ENCODE measurements at regions not wholly inside any gene's neighbourhood (a gene's known extent, or its start where the extent isn't known, plus 50 kb on each side); places are given as distances from the start of the nearest gene placed in this dataset.

DNA sequence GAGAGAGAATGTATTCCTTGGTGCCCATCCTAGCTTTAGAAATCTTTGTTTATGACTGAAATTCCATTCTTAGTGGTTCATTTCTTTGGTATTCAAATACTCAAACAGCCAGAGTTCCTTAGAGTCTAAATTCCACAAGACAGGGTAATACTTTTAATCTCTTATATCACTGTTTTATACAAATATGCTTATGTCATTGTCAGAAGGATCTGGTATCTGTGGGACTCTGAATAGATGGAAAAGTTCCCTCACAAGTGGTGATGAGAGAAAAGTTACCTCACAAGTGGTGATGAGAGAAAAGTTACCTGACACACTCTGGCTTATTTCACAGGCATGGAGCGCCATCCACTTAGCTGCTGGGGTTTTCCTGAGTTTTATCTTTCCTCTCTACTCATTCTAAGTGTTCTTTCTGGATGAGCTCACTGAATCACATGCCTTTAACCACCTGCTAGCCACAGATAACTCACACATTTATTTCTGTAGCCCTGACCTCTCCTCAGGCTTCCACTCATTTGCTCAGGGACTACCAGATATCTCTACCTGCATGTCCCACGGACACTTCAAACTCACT is 784.0 kb downstream of the SUGCT start:
- H3K4me1 Mint-ChIP-seq (ENCODE audit: insufficient read depth, unreplicated experiment) = peaks cover 50% of the 10 kb centered on the region
- no peaks in the 10 kb centered on the region for H3K27me3 Mint-ChIP-seq (ENCODE audit: insufficient read depth, unreplicated experiment)
- TF ChIP-seq CTCF (IDR thresholded peaks at IDR 0.05; ENCODE audit: unreplicated experiment) = no peak
- H3K27ac Mint-ChIP-seq (ENCODE audit: low read depth, unreplicated experiment) = peak overlapping the region; percentile 65
- POLR2A ChIA-PET = interaction anchor here (0.6 kb wide), 1 partner anchor 27 kb away, joined by 4 read pairs; no protein-coding TSS in a partner anchor
- H3K9me3 Mint-ChIP-seq (ENCODE audit: unreplicated experiment) = no peaks in the 10 kb centered on the region
- CTCF ChIA-PET = interaction anchor here (0.7 to 1.1 kb wide), 2 partner anchors 75 to 80 kb away, joined by 3 to 5 read pairs; no protein-coding TSS in a partner anchor
- DNase-seq (ENCODE audit: unreplicated experiment) = no peak
- H3K36me3 Mint-ChIP-seq (ENCODE audit: insufficient read depth, unreplicated experiment) = no peaks in the 10 kb centered on the region
- TSS peak; percentile 43 for BruUV-seq (replicated peaks)
- no peak overlapping the region for H3K4me3 Mint-ChIP-seq (ENCODE audit: unreplicated experiment)
- intact Hi-C loops (cut with micrococcal nuclease) = no loop called here

DNA sequence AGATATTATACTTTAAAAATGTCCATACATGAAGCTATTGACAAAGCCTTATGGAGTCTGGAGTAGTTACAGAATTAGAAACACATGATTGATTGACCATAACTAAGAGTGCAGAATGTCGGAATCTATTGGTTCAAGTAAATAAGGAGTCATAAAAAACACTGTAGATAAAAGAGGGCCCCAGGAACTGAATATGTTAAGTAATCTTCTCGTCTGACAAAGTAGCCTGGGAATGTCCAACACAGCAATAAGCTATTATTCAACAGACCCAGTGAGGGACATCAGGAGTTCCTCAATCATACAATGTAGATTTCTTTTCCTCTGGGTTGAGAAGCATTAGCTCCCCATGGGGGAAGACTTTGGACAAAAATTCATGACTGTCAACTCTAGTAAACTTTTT is 782.0 kb downstream of the SUGCT start:
- ChIA-PET CTCF (no interaction called here), POLR2A (interaction anchor here (1.5 kb wide), 1 partner anchor 16 kb away, joined by 3 read pairs; no protein-coding TSS in a partner anchor)
- Mint-ChIP-seq H3K36me3 (ENCODE audit: insufficient read depth, unreplicated experiment) (no peaks in the 10 kb centered on the region), H3K27ac (ENCODE audit: low read depth, unreplicated experiment) (no peak overlapping the region), H3K9me3 (ENCODE audit: unreplicated experiment) (no peaks in the 10 kb centered on the region), H3K4me1 (ENCODE audit: insufficient read depth, unreplicated experiment) (peaks cover 31% of the 10 kb centered on the region), H3K4me3 (ENCODE audit: unreplicated experiment) (no peak overlapping the region), H3K27me3 (ENCODE audit: insufficient read depth, unreplicated experiment) (no peaks in the 10 kb centered on the region)
- TF ChIP-seq CTCF (IDR thresholded peaks at IDR 0.05; ENCODE audit: unreplicated experiment) = no peak
- intact Hi-C loops (cut with micrococcal nuclease) = no loop called here
- no peak for DNase-seq (ENCODE audit: unreplicated experiment)
- no TSS peak for BruUV-seq (replicated peaks)

DNA sequence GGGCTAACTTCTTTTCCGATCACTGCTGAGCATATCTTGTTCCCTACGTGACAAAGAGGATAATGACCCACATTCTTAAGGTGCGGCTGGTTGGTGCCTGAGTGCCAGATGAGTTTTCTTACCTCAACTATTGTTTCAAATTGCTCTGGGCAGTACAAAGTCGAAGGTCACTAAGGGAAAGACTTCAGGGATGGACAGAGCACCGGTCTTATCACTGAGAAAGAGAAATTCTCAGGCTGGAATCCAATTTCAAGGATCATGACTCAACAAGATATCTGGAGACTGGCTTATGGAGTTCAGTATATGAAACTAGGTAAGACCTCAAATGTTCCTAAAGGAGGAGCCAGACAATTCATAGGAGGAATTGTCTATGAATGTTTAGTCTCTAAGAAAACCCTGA is 780.3 kb downstream of the SUGCT start:
- Mint-ChIP-seq H3K4me1 (ENCODE audit: insufficient read depth, unreplicated experiment) (peaks cover 19% of the 10 kb centered on the region), H3K36me3 (ENCODE audit: insufficient read depth, unreplicated experiment) (no peaks in the 10 kb centered on the region), H3K27me3 (ENCODE audit: insufficient read depth, unreplicated experiment) (no peaks in the 10 kb centered on the region), H3K9me3 (ENCODE audit: unreplicated experiment) (no peaks in the 10 kb centered on the region), H3K4me3 (ENCODE audit: unreplicated experiment) (no peak overlapping the region), H3K27ac (ENCODE audit: low read depth, unreplicated experiment) (no peak overlapping the region)
- ChIA-PET CTCF (interaction anchor here (1.3 kb wide), 1 partner anchor 88 kb away, joined by 3 read pairs; no protein-coding TSS in a partner anchor), POLR2A (no interaction called here)
- DNase-seq (ENCODE audit: unreplicated experiment) = no peak
- no TSS peak for BruUV-seq (replicated peaks)
- TF ChIP-seq CTCF (IDR thresholded peaks at IDR 0.05; ENCODE audit: unreplicated experiment) = no peak
- intact Hi-C loops (cut with micrococcal nuclease) = no loop called here

Data from MCF 10A (cell line).